Smooth muscle cell (in vitro differentiated cells): ENCODE measurements at regions not wholly inside any gene's neighbourhood (a gene's known extent, or its start where the extent isn't known, plus 50 kb on each side); places are given as distances from the start of the nearest gene placed in this dataset.

Experiments
- DNase-seq: peaks from one replicate; lab custom pipeline; 2025; ENCODE audit not compliant: unreplicated experiment; lab: John Stamatoyannopoulos, UW
- H2AFZ ChIP-seq: fragments of 200-600 bp; sonication (generic); 2 replicates; pipeline ENCODE4 v1.6.0; 2016; ENCODE audit warnings: antibody characterized with exemption, low read depth, mild to moderate bottlenecking
- H3F3A ChIP-seq: fragments of 200-600 bp; sonication (generic); 2 replicates; pipeline ENCODE4 v1.6.0; 2017; ENCODE audit warnings: antibody characterized with exemption, low read depth
- H3K27ac ChIP-seq: fragments of 200-600 bp; sonication (generic); 2 replicates; pipeline ENCODE4 v1.5.1; 2016; ENCODE audit warnings: low read depth, mild to moderate bottlenecking
- H3K27me3 ChIP-seq: fragments of 200-600 bp; sonication (generic); 2 replicates; pipeline ENCODE4 v1.6.1; 2016; ENCODE audit warnings: low read depth, mild to moderate bottlenecking
- H3K36me3 ChIP-seq: fragments of 200-600 bp; sonication (generic); 2 replicates; pipeline ENCODE4 v1.5.1; 2016; ENCODE audit warnings: low read depth
- H3K4me1 ChIP-seq: fragments of 200-600 bp; sonication (generic); 2 replicates; pipeline ENCODE4 v1.5.1; 2016; ENCODE audit warnings: low read depth
- H3K4me2 ChIP-seq: fragments of 200-600 bp; sonication (generic); 2 replicates; pipeline ENCODE4 v1.6.0; 2016; ENCODE audit warnings: mild to moderate bottlenecking
- H3K4me3 ChIP-seq: fragments of 200-600 bp; sonication (generic); 2 replicates; pipeline ENCODE4 v1.5.1; 2016; ENCODE audit warnings: mild to moderate bottlenecking
- H3K79me2 ChIP-seq: fragments of 200-600 bp; sonication (generic); 2 replicates; pipeline ENCODE4 v1.6.0; 2016; ENCODE audit warnings: low read depth, mild to moderate bottlenecking
- H3K9ac ChIP-seq: fragments of 200-600 bp; sonication (generic); 2 replicates; pipeline ENCODE4 v1.6.0; 2016; ENCODE audit warnings: low read depth
- H3K9me3 ChIP-seq: fragments of 200-600 bp; sonication (generic); replicated peaks from 2 replicates; pipeline ENCODE4 v1.5.1; 2016; ENCODE audit warnings: low read depth
- H4K20me1 ChIP-seq: fragments of 200-600 bp; sonication (generic); 2 replicates; pipeline ENCODE4 v1.6.0; 2016; ENCODE audit warnings: low read depth
- CTCF ChIP-seq: fragments of 200-600 bp; sonication (generic); IDR thresholded peaks from 2 replicates; pipeline ENCODE4 v1.5.1; 2017; ENCODE audit warnings: borderline replicate concordance, mild to moderate bottlenecking, antibody characterized with exemption; ENCODE audit not compliant: insufficient read depth, poor library complexity, severe bottlenecking
- WGBS: methylation state at CpG from one replicate; pipeline ENCODE4 v1.1.7; 2016; ENCODE audit warnings: low lambda C conversion rate; 5-methylcytosine and 5-hydroxymethylcytosine counted together

GRCh38 chr11:119872611-119873310 is 143.8 kb upstream of the NECTIN1 start:
- H3K27me3 ChIP-seq = peaks cover 30% of the 10 kb centered on the region
- no peak overlapping the region for H3K4me2 ChIP-seq
- H3K9me3 ChIP-seq = no peaks in the 10 kb centered on the region
- H3K36me3 ChIP-seq = no peaks in the 10 kb centered on the region
- no peak for TF ChIP-seq CTCF
- H3K27ac ChIP-seq = no peak overlapping the region
- no peak overlapping the region for H3K9ac ChIP-seq
- WGBS = 41% methylated on average over 11 of the region's 11 CpGs
- no peak overlapping the region for H3K4me3 ChIP-seq
- H2AFZ ChIP-seq = no peak overlapping the region
- no peak for DNase-seq
- H3K79me2 ChIP-seq = no peaks in the 10 kb centered on the region
- H4K20me1 ChIP-seq = no peaks in the 10 kb centered on the region
- peaks cover 8% of the 10 kb centered on the region for H3K4me1 ChIP-seq
- H3F3A ChIP-seq = no peaks in the 10 kb centered on the region

DNA sequence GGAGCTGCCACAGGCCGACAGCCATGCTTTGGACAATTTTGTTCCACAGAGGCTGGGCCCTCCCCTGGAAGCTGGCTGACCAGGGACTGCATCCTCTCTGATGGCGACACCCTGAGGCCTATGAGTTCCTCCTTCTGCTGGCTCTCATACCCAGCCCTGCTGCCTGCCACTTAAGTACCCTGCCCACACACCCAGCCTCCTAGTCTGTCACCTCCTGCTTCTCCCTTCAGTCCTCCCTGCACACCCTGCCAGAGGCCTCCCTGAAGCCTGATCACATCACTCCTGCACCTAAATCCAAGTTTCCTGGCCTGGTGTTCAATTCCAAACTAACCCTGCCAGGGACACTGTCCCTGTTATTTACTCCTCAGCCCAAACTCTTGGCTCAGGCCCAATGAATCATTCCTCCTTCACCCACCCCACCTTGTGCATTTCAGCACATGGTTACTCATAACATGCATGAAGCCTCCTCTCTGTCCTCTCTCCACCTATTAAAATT is 136.7 kb upstream of the NECTIN1 start:
- DNase-seq = no peak
- Histone ChIP-seq H4K20me1 (no peaks in the 10 kb centered on the region), H3K4me3 (no peak overlapping the region), H3K4me2 (no peak overlapping the region), H3K36me3 (no peaks in the 10 kb centered on the region), H3K27ac (no peak overlapping the region), H3K79me2 (no peaks in the 10 kb centered on the region), H3K9me3 (no peaks in the 10 kb centered on the region), H3K27me3 (peaks cover 15% of the 10 kb centered on the region), H3K9ac (no peak overlapping the region), H3F3A (no peaks in the 10 kb centered on the region), H2AFZ (no peak overlapping the region), H3K4me1 (no peaks in the 10 kb centered on the region)
- 83% methylated on average over 1 of the region's 2 CpGs for WGBS
- no peak for TF ChIP-seq CTCF

DNA sequence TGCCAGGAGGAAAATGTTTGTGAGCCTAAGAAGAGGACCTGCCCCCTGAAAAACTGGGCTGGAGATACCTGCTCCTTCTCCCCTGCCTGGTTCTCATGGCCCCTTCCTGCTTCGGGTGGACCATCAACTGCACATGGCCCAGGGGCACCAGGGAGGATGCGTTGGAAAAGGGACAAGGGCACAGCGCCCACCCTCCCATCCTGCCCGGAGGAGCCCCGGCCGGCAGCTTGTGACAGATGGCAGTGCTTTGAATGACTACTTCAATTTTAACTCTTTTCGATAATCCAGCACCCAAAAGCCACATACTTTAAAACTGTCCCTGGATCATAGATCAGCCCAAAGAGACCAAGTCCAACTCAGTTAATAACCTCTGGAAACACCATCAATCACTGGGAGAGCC is 135.8 kb upstream of the NECTIN1 start:
- H3K4me3 ChIP-seq = no peak overlapping the region

More for the DNA sequence above, 135.8 kb upstream of the NECTIN1 start:
- H3K36me3 ChIP-seq = no peaks in the 10 kb centered on the region
- no peak overlapping the region for H3K9ac ChIP-seq
- TF ChIP-seq CTCF = no peak
- no peak overlapping the region for H3K27ac ChIP-seq
- no peak for DNase-seq
- no peaks in the 10 kb centered on the region for H4K20me1 ChIP-seq
- 97% methylated on average over 7 of the region's 7 CpGs for WGBS
- no peak overlapping the region for H2AFZ ChIP-seq
- no peaks in the 10 kb centered on the region for H3K79me2 ChIP-seq
- H3K4me1 ChIP-seq = no peaks in the 10 kb centered on the region
- no peaks in the 10 kb centered on the region for H3F3A ChIP-seq
- H3K9me3 ChIP-seq = no peaks in the 10 kb centered on the region
- no peak overlapping the region for H3K4me2 ChIP-seq
- H3K27me3 ChIP-seq = peaks cover 12% of the 10 kb centered on the region
